Progenitor cell of endocrine pancreas (in vitro differentiated cells): ENCODE measurements at regions not wholly inside any gene's neighbourhood (a gene's known extent, or its start where the extent isn't known, plus 50 kb on each side); places are given as distances from the start of the nearest gene placed in this dataset.

Experiments
- DNase-seq: peaks from one replicate; pipeline ENCODE4 v3.0.0; 2021; ENCODE audit warnings: low spot score; ENCODE audit not compliant: unreplicated experiment
- H3K27ac Mint-ChIP-seq: 2 replicates; pipeline ENCODE4 v1.8.0; 2021; ENCODE audit warnings: mild to moderate bottlenecking, moderate library complexity, mixed read lengths
- H3K27me3 Mint-ChIP-seq: 2 replicates; pipeline ENCODE4 v1.8.0; 2021; ENCODE audit warnings: mixed read lengths
- H3K36me3 Mint-ChIP-seq: 2 replicates; pipeline ENCODE4 v1.8.0; 2022; ENCODE audit warnings: mixed read lengths; ENCODE audit not compliant: insufficient read depth
- H3K4me1 Mint-ChIP-seq: 2 replicates; pipeline ENCODE4 v1.8.0; 2021; ENCODE audit warnings: low read depth, mixed read lengths
- H3K4me3 Mint-ChIP-seq: 2 replicates; pipeline ENCODE4 v1.8.0; 2021; ENCODE audit warnings: low read depth, mild to moderate bottlenecking, moderate library complexity, mixed read lengths
- H3K9me3 Mint-ChIP-seq: 2 replicates; pipeline ENCODE4 v1.8.0; 2021; ENCODE audit warnings: low read depth, mixed read lengths
- TF ChIP-seq, protein P1 (sequence below): fragments of 200-600 bp; sonication (generic); IDR thresholded peaks from one replicate; pipeline ENCODE4 v1.5.0; 2021; ENCODE audit warnings: antibody characterized with exemption, mild to moderate bottlenecking; ENCODE audit not compliant: unreplicated experiment

DNA sequence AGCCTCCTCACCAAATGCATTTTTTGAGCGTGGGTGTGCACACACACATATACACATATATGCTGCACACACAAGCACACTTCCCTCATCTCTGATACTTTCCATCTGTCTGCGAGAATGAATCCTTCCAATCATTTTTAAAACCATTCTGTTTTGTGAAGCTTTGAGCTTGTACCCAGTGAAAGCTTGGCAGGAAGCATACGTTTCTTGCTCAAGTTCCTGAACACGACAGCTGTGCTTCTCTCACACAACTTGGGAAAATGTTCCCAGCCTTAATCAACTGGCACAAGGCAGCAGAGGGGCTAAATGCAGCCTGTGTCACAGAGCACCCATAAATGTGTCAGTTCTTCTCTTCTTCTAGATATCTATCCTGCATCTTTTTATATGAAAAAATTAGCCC lies 524.0 kb upstream of the KIRREL3 start:
- no peak for DNase-seq
- Mint-ChIP-seq H3K36me3 (no peaks in the 10 kb centered on the region), H3K4me3 (no peak overlapping the region), H3K27me3 (peaks cover 2% of the 10 kb centered on the region), H3K4me1 (no peaks in the 10 kb centered on the region), H3K9me3 (no peaks in the 10 kb centered on the region), H3K27ac (no peak overlapping the region)
- TF ChIP-seq, protein P1, sequence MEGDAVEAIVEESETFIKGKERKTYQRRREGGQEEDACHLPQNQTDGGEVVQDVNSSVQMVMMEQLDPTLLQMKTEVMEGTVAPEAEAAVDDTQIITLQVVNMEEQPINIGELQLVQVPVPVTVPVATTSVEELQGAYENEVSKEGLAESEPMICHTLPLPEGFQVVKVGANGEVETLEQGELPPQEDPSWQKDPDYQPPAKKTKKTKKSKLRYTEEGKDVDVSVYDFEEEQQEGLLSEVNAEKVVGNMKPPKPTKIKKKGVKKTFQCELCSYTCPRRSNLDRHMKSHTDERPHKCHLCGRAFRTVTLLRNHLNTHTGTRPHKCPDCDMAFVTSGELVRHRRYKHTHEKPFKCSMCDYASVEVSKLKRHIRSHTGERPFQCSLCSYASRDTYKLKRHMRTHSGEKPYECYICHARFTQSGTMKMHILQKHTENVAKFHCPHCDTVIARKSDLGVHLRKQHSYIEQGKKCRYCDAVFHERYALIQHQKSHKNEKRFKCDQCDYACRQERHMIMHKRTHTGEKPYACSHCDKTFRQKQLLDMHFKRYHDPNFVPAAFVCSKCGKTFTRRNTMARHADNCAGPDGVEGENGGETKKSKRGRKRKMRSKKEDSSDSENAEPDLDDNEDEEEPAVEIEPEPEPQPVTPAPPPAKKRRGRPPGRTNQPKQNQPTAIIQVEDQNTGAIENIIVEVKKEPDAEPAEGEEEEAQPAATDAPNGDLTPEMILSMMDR: no peak

- Mint-ChIP-seq H3K27ac (no peak overlapping the region), H3K27me3 (peaks cover 2% of the 10 kb centered on the region), H3K9me3 (peaks cover 9% of the 10 kb centered on the region), H3K36me3 (no peaks in the 10 kb centered on the region), H3K4me3 (no peak overlapping the region), H3K4me1 (no peaks in the 10 kb centered on the region)
- TF ChIP-seq, protein P1: no peak
- DNase-seq: no peak
Measured at GRCh38 chr11:127521413-127521812, 520.8 kb upstream of the KIRREL3 start.

- Mint-ChIP-seq H3K36me3 (no peaks in the 10 kb centered on the region), H3K9me3 (peaks cover 5% of the 10 kb centered on the region)
Measured at GRCh38 chr11:127507851-127508250, 507.3 kb upstream of the KIRREL3 start.

GRCh38 chr11:127506647-127507046 lies 506.1 kb upstream of the KIRREL3 start:
- H3K4me3 Mint-ChIP-seq: no peak overlapping the region
- H3K36me3 Mint-ChIP-seq: no peaks in the 10 kb centered on the region
- peaks cover 2% of the 10 kb centered on the region for H3K4me1 Mint-ChIP-seq
- no peak for DNase-seq
- no peak overlapping the region for H3K27ac Mint-ChIP-seq
- no peaks in the 10 kb centered on the region for H3K9me3 Mint-ChIP-seq
- TF ChIP-seq, protein P1: no peak
- peaks cover 2% of the 10 kb centered on the region for H3K27me3 Mint-ChIP-seq

More at GRCh38 chr11:127507851-127508250, 507.3 kb upstream of the KIRREL3 start:
- no peak overlapping the region for H3K27ac Mint-ChIP-seq
- no peak overlapping the region for H3K4me3 Mint-ChIP-seq
- TF ChIP-seq, protein P1: no peak
- H3K27me3 Mint-ChIP-seq: peaks cover 2% of the 10 kb centered on the region
- DNase-seq: no peak
- H3K4me1 Mint-ChIP-seq: peaks cover 2% of the 10 kb centered on the region

- Mint-ChIP-seq H3K4me1 (peaks cover 2% of the 10 kb centered on the region), H3K9me3 (no peaks in the 10 kb centered on the region), H3K4me3 (no peak overlapping the region), H3K36me3 (no peaks in the 10 kb centered on the region), H3K27ac (no peak overlapping the region), H3K27me3 (peaks cover 2% of the 10 kb centered on the region)
- TF ChIP-seq, protein P1: no peak
- DNase-seq: no peak
Measured at GRCh38 chr11:127506126-127506525, 505.6 kb upstream of the KIRREL3 start.
